MCF 10A (cell line): ENCODE measurements at regions not wholly inside any gene's neighbourhood (a gene's known extent, or its start where the extent isn't known, plus 50 kb on each side); places are given as distances from the start of the nearest gene placed in this dataset.

Experiments used
- BruUV-seq: library from RNA; stranded (reverse); fragments of 400-500 nt; replicated peaks from 2 replicates; lab custom pipeline; 2021; lab: Mats Ljungman, UMichigan
- CTCF ChIA-PET: fragments of 300-600 bp; sonication (Branson Sonifier 250); formaldehyde crosslinking; extraction: SDS; loops from one replicate; lab custom pipeline; 2021; ENCODE audit warnings: antibody characterized with exemption, inconsistent platforms; lab: Yijun Ruan, JAX
- POLR2A ChIA-PET: fragments of 300-600, 350-650 bp; sonication (Branson Sonifier 250); formaldehyde crosslinking; extraction: SDS; loops from one replicate; lab custom pipeline; 2020; ENCODE audit warnings: antibody characterized with exemption, inconsistent platforms; lab: Yijun Ruan, JAX
- DNase-seq: peaks from one replicate; pipeline ENCODE4 v3.0.0-alpha.2; 2018; ENCODE audit not compliant: unreplicated experiment
- H3K27ac Mint-ChIP-seq: one replicate; pipeline ENCODE4 v1.8.0; 2022; ENCODE audit warnings: mild to moderate bottlenecking, low read depth, mixed read lengths; ENCODE audit not compliant: unreplicated experiment
- H3K27me3 Mint-ChIP-seq: one replicate; pipeline ENCODE4 v1.8.0; 2022; ENCODE audit warnings: mixed read lengths; ENCODE audit not compliant: insufficient read depth, unreplicated experiment
- H3K36me3 Mint-ChIP-seq: one replicate; pipeline ENCODE4 v1.8.0; 2022; ENCODE audit warnings: mild to moderate bottlenecking, moderate library complexity, mixed read lengths; ENCODE audit not compliant: insufficient read depth, unreplicated experiment
- H3K4me1 Mint-ChIP-seq: one replicate; pipeline ENCODE4 v1.8.0; 2022; ENCODE audit warnings: mixed read lengths; ENCODE audit not compliant: insufficient read depth, unreplicated experiment
- H3K4me3 Mint-ChIP-seq: one replicate; pipeline ENCODE4 v1.8.0; 2022; ENCODE audit warnings: mild to moderate bottlenecking, moderate library complexity, mixed read lengths; ENCODE audit not compliant: unreplicated experiment
- H3K9me3 Mint-ChIP-seq: one replicate; pipeline ENCODE4 v1.8.0; 2022; ENCODE audit warnings: mixed read lengths; ENCODE audit not compliant: unreplicated experiment
- CTCF ChIP-seq: fragments of 200-600 bp; IDR thresholded peaks from one replicate; pipeline ENCODE4 v1.8.0; 2022; ENCODE audit warnings: antibody characterized with exemption, mild to moderate bottlenecking; ENCODE audit not compliant: unreplicated experiment
- intact Hi-C: fragments of 100-400 bp; cut with micrococcal nuclease; formaldehyde crosslinking; loops from 2 replicates; pipeline ENCODE4 v1.14.1; 2022

DNA sequence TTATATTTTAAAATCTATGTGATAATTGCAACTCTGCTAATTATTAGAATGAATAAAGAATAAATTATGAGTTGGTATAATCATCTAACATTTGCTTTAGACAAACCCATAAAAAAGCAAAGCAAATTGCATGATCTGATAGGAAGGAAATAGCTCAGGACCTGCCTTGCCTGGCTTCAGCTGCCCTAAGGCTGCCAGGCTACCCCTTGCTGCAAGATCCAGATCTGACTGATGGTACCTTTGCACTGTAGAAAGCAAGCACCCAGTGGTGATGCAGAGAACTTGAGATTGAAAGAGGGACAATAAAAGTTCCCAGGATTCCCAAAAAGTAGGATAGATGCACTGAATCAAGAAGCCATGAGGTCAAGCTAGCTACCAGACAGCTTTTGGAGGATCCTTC, 100.9 kb upstream of the FSTL4 start:
- H3K27ac Mint-ChIP-seq: no peak overlapping the region
- peaks cover 40% of the 10 kb centered on the region for H3K27me3 Mint-ChIP-seq
- BruUV-seq: no TSS peak
- no peaks in the 10 kb centered on the region for H3K9me3 Mint-ChIP-seq
- ChIA-PET CTCF (interaction anchor here (1.0 kb wide), 1 partner anchor 18 kb away, joined by 3 read pairs; no protein-coding TSS in a partner anchor), POLR2A (interaction anchor here (0.8 kb wide), 1 partner anchor 12 kb away, joined by 3 read pairs; no protein-coding TSS in a partner anchor)
- intact Hi-C loops: no loop called here
- no peaks in the 10 kb centered on the region for H3K36me3 Mint-ChIP-seq
- no peak for TF ChIP-seq CTCF
- no peaks in the 10 kb centered on the region for H3K4me1 Mint-ChIP-seq
- no peak overlapping the region for H3K4me3 Mint-ChIP-seq
- DNase-seq: no peak

DNA sequence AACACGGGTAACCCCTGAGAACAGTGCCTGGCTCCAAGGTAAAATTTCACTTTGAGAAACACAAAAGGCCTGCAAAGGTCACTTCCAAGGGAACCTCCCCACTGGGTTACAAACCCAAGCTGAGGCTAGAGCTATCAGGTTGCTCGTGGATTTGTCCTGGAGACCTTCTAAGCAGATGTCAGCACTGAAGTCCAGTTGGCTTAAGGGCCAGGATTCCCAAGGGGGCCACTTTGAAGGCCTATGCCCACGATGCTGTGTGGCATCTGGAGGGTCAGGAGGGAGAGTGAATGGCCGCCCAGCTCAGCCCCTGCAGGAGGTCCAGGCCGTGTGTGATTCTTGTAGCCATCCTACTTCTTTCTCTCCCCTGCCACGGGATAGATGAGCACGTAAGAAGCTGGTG, 100.2 kb upstream of the FSTL4 start:
- H3K27ac Mint-ChIP-seq: no peak overlapping the region
- H3K36me3 Mint-ChIP-seq: no peaks in the 10 kb centered on the region
- no peak for DNase-seq
- H3K4me3 Mint-ChIP-seq: no peak overlapping the region
- intact Hi-C loops: no loop called here
- H3K27me3 Mint-ChIP-seq: peaks cover 33% of the 10 kb centered on the region
- no peak for TF ChIP-seq CTCF
- ChIA-PET POLR2A (no interaction called here), CTCF (interaction anchor here (1.0 kb wide), 1 partner anchor 17 kb away, joined by 3 read pairs; no protein-coding TSS in a partner anchor)
- no TSS peak for BruUV-seq
- H3K9me3 Mint-ChIP-seq: no peaks in the 10 kb centered on the region
- no peaks in the 10 kb centered on the region for H3K4me1 Mint-ChIP-seq

DNA sequence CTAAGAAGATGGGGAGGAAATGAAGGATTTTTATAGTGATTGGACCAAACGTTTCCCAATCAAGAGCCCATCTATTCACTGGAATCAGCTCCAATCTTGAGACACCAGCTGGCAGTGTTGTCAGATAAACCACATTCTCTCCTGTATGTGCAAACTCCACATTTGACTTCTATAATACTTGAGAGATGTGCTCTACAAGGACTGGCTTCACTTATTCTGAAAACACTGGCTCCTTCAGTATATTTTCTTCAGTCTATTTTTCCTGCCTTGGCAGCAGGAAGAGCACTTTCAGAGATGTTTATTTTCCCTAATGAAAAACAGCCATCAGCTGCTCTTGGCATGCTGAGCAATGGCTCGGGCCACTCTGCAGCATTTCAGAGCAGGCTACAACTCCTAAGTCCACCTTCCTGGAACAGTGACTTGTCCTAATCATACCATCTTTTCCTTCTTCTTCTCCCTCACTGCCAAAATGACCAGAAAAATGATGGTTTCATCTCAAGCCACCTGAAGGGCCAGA, 96.9 kb upstream of the FSTL4 start:
- ChIA-PET POLR2A (interaction anchor here (0.6 kb wide), 1 partner anchor 86 kb away, joined by 3 read pairs; no protein-coding TSS in a partner anchor), CTCF (interaction anchor here (0.5 to 0.7 kb wide), 3 partner anchors 152 to 422 kb away, joined by 3 to 5 read pairs (median 3); no protein-coding TSS in a partner anchor)
- H3K27me3 Mint-ChIP-seq: peaks cover 22% of the 10 kb centered on the region
- no peak for DNase-seq
- H3K4me1 Mint-ChIP-seq: no peaks in the 10 kb centered on the region
- TF ChIP-seq CTCF: no peak
- no peaks in the 10 kb centered on the region for H3K36me3 Mint-ChIP-seq
- intact Hi-C loops: no loop called here
- H3K9me3 Mint-ChIP-seq: no peaks in the 10 kb centered on the region
- no peak overlapping the region for H3K27ac Mint-ChIP-seq
- no TSS peak for BruUV-seq
- H3K4me3 Mint-ChIP-seq: no peak overlapping the region

DNA sequence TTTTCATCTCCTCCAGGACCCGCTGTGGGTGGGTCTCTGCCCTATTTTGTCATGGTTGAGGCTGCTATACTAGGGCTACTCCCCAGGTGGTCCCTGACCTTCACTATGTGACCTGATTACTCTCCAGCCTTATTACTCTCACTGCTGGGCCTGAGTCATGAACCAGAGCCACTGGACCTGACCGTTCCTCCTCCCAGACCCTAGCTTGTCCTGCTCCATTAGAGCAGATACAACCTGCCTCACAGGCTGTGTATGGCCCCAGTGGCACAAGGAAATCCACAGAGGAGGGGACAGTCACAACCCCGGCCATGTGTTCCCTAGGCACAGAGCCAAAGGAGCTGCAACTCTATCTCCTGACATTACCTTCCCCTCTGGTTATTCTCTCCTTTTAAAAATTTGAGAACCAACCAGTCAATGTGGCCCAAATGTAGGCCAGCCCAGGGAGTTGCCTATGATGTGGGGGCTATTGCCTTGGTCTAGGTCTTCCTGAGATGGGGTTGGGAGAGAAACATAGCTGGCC, 96.0 kb upstream of the FSTL4 start:
- Mint-ChIP-seq H3K9me3 (no peaks in the 10 kb centered on the region), H3K4me1 (no peaks in the 10 kb centered on the region), H3K27me3 (peaks cover 13% of the 10 kb centered on the region), H3K4me3 (no peak overlapping the region), H3K27ac (no peak overlapping the region), H3K36me3 (no peaks in the 10 kb centered on the region)
- intact Hi-C loops: no loop called here
- no peak for DNase-seq
- CTCF ChIA-PET: no interaction called here
- TF ChIP-seq CTCF: no peak
- POLR2A ChIA-PET: interaction anchor here (0.5 kb wide), 1 partner anchor 128 kb away, joined by 4 read pairs; no protein-coding TSS in a partner anchor
- no TSS peak for BruUV-seq
